A549 (cell line): ENCODE measurements at regions not wholly inside any gene's neighbourhood (a gene's known extent, or its start where the extent isn't known, plus 50 kb on each side); places are given as distances from the start of the nearest gene placed in this dataset.

Experiments used
- CTCF ChIP-seq: fragments of >200 bp; sonication (Bioruptor Twin); formaldehyde crosslinking; IDR thresholded peaks from 3 replicates; pipeline ENCODE4 v1.5.1; 2016
- FOSL2 ChIP-seq, 2 experiments: fragments of 450-650 bp in 1 of 2; fragments of >200 bp in 1 of 2; sonication (Bioruptor Twin) in 1 of 2; formaldehyde crosslinking; IDR thresholded peaks; 2 replicates each; pipeline versions ENCODE4 v1.5.0 to v1.6.1; 2016 to 2020; ENCODE audit warnings: mild to moderate bottlenecking in 1 of 2, moderate library complexity in 1 of 2
- HOXB5 ChIP-seq: fragments of 250-450 bp; sonication (Bioruptor Pico); IDR thresholded peaks from 2 replicates; pipeline ENCODE4 v1.5.0; 2020; ENCODE audit warnings: mild to moderate bottlenecking, moderate library complexity
- POLR2A ChIP-seq: IDR thresholded peaks from 2 replicates; pipeline ENCODE4 v1.6.1; 2012; ENCODE audit warnings: mild to moderate bottlenecking, low read length

GRCh38 chr12:40618636-40619035 is 73.6 kb upstream of the CNTN1 start:
- TF ChIP-seq CTCF: no peak
- TF ChIP-seq HOXB5: no peak
- TF ChIP-seq FOSL2 (IDR thresholded peaks at IDR 0.05): no peak
- TF ChIP-seq FOSL2 (CRISPR knock-in tag; IDR thresholded peaks at IDR 0.05): no peak
- TF ChIP-seq POLR2A: no peak
